ENCODE measurements at regions not wholly inside any gene's neighbourhood (a gene's known extent, or its start where the extent isn't known, plus 50 kb on each side); places are given as distances from the start of the nearest gene placed in this dataset.

- TF ChIP-seq POLR2A (IDR thresholded peaks at IDR 0.05; ENCODE audit: low read depth, low read length) (no peak), POLR2AphosphoS5 (IDR thresholded peaks at IDR 0.05; ENCODE audit: low read depth, low read length) (no peak), TAF1 (IDR thresholded peaks at IDR 0.05; ENCODE audit: low read depth, low read length) (no peak)
These were observed 486.9 kb downstream of the SOX5 start for GRCh38 chr12:23462546-23462945.
